ENCODE measurements at regions not wholly inside any gene's neighbourhood (a gene's known extent, or its start where the extent isn't known, plus 50 kb on each side); places are given as distances from the start of the nearest gene placed in this dataset.
"Not testable (repeated sequence)": the region's sequence is repeated elsewhere in the genome, so short reads cannot be mapped to it uniquely, and the experiment has no call there.

- no peak for DNase-seq (ENCODE audit: low spot score)
These were observed 1123.2 kb downstream of the TBL1XR1 start for GRCh38 chr3:176074096-176074495.

- DNase-seq (ENCODE audit: low spot score), result no peak
These were observed 1125.3 kb downstream of the TBL1XR1 start for GRCh38 chr3:176071943-176072342.

- DNase-seq (ENCODE audit: low spot score), result no peak
These were observed 1128.5 kb downstream of the TBL1XR1 start for GRCh38 chr3:176068750-176069149.

GRCh38 chr3:176058856-176059255 lies 1138.4 kb downstream of the TBL1XR1 start:
- DNase-seq (ENCODE audit: low spot score), result no peak

GRCh38 chr3:176055836-176056235 lies 1141.4 kb downstream of the TBL1XR1 start:
- DNase-seq (ENCODE audit: low spot score), result no peak

GRCh38 chr3:176051766-176052165 lies 1145.5 kb downstream of the TBL1XR1 start:
- DNase-seq (ENCODE audit: low spot score), result no peak

- DNase-seq (ENCODE audit: low spot score), result no peak
These were observed 1150.6 kb downstream of the TBL1XR1 start for GRCh38 chr3:176046703-176047102.

- DNase-seq (ENCODE audit: low spot score), result no peak
These were observed 1155.5 kb downstream of the TBL1XR1 start for GRCh38 chr3:176041812-176042211.

GRCh38 chr3:176041185-176041584 lies 1156.1 kb downstream of the TBL1XR1 start:
- no peak for DNase-seq (ENCODE audit: low spot score)

- no peak for DNase-seq (ENCODE audit: low spot score)
These were observed 1159.6 kb downstream of the TBL1XR1 start for GRCh38 chr3:176037636-176038035.

GRCh38 chr3:176032043-176032442 lies 1165.2 kb downstream of the TBL1XR1 start:
- DNase-seq (ENCODE audit: low spot score), result no peak

GRCh38 chr3:176016203-176016602 lies 1157.1 kb downstream of the NAALADL2 start:
- not testable (repeated sequence) for DNase-seq (ENCODE audit: low spot score)

GRCh38 chr3:176015228-176015627 lies 1156.1 kb downstream of the NAALADL2 start:
- DNase-seq (ENCODE audit: low spot score), result not testable (repeated sequence)

- no peak for DNase-seq (ENCODE audit: low spot score)
These were observed 1150.1 kb downstream of the NAALADL2 start for GRCh38 chr3:176009256-176009655.

- DNase-seq (ENCODE audit: low spot score), result no peak
These were observed 1146.4 kb downstream of the NAALADL2 start for GRCh38 chr3:176005564-176005963.

- no peak for DNase-seq (ENCODE audit: low spot score)
These were observed 1130.0 kb downstream of the NAALADL2 start for GRCh38 chr3:175989161-175989560.

GRCh38 chr3:175988401-175988800 lies 1129.3 kb downstream of the NAALADL2 start:
- DNase-seq (ENCODE audit: low spot score), result no peak

GRCh38 chr3:175985781-175986180 lies 1126.6 kb downstream of the NAALADL2 start:
- DNase-seq (ENCODE audit: low spot score), result no peak

- no peak for DNase-seq (ENCODE audit: low spot score)
These were observed 1124.2 kb downstream of the NAALADL2 start for GRCh38 chr3:175983379-175983778.

- no peak for DNase-seq (ENCODE audit: low spot score)
These were observed 1121.5 kb downstream of the NAALADL2 start for GRCh38 chr3:175980486-175981090.

GRCh38 chr3:175977968-175978752 lies 1119.0 kb downstream of the NAALADL2 start:
- DNase-seq (ENCODE audit: low spot score), result no peak

GRCh38 chr3:175969456-175969855 lies 1110.3 kb downstream of the NAALADL2 start:
- no peak for DNase-seq (ENCODE audit: low spot score)

GRCh38 chr3:175965036-175965435 lies 1105.9 kb downstream of the NAALADL2 start:
- DNase-seq (ENCODE audit: low spot score), result no peak

- DNase-seq (ENCODE audit: low spot score), result no peak
These were observed 1098.3 kb downstream of the NAALADL2 start for GRCh38 chr3:175957427-175957826.
